ENCODE measurements at regions not wholly inside any gene's neighbourhood (a gene's known extent, or its start where the extent isn't known, plus 50 kb on each side); places are given as distances from the start of the nearest gene placed in this dataset.

- TF ChIP-seq CTCF (IDR thresholded peaks at IDR 0.05) (no peak), POLR2A (IDR thresholded peaks at IDR 0.05) (no peak), POLR2AphosphoS5 (IDR thresholded peaks at IDR 0.05) (no peak), EP300 (IDR thresholded peaks at IDR 0.05; ENCODE audit: low read depth) (no peak)
These were observed 654.8 kb upstream of the MEF2C start for GRCh38 chr5:89537800-89538199.
